ENCODE measurements at regions not wholly inside any gene's neighbourhood (a gene's known extent, or its start where the extent isn't known, plus 50 kb on each side); places are given as distances from the start of the nearest gene placed in this dataset.
"Not testable (repeated sequence)": the region's sequence is repeated elsewhere in the genome, so short reads cannot be mapped to it uniquely, and the experiment has no call there.

DNA sequence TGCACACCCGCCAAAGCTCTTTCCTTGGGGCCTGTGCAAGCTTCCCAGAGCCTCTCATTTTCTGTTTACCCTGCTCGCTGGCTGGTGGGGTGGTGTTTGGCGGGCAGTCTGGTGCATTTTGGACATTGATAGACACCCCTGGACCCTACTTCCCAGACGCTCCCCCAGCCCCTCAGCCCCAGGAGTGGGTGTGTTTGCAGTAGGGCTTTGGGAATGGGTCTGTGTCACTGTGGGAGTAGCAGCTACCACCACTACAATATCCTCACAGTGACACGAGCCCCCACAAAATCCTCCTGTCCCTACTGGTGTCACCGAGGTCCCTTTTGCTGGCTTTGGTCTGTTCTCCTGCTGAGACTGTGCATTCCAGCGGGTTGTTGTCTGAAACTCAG lies 371.3 kb downstream of the TMEM121 start:
- no peak for DNase-seq (ENCODE audit: low spot score)

DNA sequence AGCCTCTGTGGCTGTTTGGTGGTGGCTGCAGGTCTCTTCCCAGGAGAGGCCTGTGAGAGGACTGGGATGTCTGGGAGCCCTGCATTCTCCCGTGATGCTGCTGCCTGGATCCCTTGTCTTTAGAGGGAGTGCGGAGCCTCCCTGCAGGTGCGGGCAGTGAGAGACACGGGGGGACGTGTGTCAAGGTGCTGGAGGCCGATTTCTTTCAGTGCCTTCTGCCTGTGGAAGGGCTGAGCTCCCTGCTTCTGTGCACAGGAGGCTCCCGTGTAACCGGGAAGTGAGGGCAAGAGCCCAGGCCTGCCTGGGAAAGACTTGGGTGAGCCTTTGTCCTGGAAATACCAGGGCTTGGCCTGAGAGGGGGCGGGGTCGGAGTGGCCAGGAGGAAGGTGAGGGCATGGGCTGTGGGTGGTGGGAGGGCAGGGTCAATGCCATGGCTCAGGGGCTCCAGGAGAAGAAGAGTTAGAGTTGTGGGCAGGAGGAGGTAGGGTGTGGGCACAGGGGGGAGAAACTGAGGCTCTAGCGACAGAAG lies 372.2 kb downstream of the TMEM121 start:
- no peak for DNase-seq (ENCODE audit: low spot score)

DNA sequence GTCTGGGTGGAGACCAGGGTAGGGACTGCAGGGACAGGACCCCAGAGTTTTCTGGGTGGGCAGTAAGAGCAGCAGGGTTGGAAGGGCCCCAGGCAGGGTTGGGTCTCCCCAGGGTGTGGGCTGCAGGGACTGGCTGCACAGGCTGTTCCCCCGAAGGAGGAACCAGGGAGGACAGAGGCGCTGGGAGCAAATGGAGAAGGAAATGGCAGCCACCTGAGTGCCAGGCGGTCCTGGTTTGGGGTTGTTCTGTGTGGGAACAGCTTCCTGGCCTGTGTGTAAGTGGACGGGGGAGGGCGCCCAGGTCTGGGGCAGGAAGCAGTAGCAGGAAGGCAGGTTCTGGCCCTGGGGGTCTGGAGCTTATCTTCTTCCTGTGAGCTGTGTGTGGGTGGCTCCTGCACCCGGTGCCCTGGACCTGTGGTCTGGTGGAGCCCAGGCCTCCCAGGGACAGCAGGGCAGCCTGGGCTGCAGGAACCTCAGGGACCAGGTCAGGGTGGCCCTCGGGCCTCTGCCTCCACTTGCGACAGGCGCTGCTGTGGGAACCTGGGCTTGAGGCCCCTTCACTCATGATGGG lies 372.8 kb downstream of the TMEM121 start:
- DNase-seq (ENCODE audit: low spot score) = no peak

- DNase-seq (ENCODE audit: low spot score) = no peak
Measured at GRCh38 chr14:105899657-105900397, 373.4 kb downstream of the TMEM121 start.

- DNase-seq (ENCODE audit: low spot score) = no peak
Measured at GRCh38 chr14:105900398-105901160, 374.2 kb downstream of the TMEM121 start.

DNA sequence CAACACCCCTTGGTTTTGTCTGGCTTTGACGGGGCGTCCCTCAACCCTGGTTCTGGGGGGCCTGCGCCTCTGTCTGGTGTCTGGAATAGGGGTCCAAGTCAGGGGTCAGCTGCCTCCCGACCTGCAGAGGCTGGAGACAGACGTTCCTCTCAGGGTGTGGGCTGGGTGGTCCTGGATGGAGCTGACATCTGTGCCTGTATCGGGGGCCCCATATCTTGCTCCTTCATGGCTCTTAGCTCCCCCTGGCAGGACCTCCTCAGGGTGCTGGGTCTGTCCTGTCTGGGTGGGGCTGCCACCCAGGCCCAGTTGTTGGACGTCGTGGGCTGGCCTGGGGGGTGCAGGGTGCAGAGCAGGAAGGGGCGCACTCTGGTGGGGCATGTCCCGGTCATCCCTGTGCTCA lies 374.8 kb downstream of the TMEM121 start:
- no peak for DNase-seq (ENCODE audit: low spot score)

DNA sequence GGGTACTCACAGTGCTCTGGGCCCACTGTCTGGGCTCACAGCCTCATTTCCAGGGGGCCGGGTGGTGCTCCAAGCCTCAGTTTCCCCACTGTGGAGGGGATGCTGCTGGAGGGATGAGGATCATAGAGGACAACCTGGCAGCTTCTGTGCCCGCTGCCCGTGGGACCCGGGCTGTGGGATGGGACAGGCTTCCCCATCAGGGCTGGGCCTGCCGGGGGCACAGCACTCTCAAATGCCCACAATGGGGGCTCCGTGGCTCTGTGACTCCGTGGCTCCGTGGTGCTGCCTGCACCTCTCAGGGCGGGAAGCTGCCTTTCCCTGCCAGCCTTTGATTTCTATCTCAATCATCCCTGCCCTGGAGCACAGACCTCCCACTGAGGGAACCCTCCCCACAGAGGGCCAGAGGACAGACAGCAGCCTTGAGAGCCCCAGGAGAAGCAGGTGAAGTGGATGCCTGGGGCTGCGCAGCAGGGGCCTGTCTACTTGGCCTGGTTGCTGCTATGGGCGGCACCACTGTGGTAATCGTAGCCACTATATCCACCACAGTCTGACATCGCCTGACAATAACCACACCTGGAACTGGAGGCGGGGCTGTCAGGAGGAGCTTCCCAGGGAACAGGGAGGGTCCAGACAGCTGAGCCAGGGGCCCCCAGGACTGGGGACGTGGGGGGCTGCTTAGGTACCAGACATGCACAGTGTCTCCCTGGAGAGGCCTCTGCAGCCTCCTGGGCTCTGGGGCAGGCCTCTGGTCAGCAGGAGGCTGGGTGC lies 375.9 kb downstream of the TMEM121 start:
- DNase-seq (ENCODE audit: low spot score) = no peak

DNA sequence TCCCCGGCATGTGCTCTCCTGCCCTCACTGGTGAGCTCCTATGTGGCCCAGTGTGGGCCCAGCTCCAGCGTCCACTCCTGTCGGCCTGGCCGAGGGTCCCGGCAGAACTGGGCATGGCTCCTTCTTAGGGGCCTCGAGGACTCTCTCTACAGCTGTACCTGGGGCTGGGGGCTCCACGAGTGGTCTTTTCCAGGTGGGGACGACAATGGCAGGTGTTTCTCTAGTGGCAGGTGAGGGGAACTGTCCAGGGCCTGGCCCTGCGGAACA lies 376.4 kb downstream of the TMEM121 start:
- not testable (repeated sequence) for DNase-seq (ENCODE audit: low spot score)

DNA sequence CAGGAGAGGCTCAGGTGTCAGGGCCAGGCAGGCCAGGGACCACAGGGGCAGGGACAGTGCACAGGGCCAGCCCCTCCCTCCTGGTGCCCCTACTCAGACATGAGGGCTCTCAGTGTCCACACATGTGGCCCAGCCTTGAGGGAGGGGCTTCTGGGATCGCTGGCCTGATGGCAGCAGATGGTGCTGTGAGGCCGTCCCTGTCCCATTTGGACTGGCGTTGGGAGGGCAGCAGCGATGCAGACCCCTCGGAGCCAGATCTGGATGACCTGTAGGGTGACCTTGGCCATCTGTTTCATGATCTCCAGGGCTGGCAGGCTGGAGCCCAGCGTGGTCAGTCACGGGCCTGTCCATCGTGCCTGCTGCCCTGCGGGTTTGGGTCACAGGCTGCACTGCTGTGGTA lies 377.6 kb downstream of the TMEM121 start:
- no peak for DNase-seq (ENCODE audit: low spot score)

- DNase-seq (ENCODE audit: low spot score) = no peak
Measured at GRCh38 chr14:105904379-105904778, 378.0 kb downstream of the TMEM121 start.

- DNase-seq (ENCODE audit: low spot score) = no peak
Measured at GRCh38 chr14:105905456-105905855, 379.1 kb downstream of the TMEM121 start.

DNA sequence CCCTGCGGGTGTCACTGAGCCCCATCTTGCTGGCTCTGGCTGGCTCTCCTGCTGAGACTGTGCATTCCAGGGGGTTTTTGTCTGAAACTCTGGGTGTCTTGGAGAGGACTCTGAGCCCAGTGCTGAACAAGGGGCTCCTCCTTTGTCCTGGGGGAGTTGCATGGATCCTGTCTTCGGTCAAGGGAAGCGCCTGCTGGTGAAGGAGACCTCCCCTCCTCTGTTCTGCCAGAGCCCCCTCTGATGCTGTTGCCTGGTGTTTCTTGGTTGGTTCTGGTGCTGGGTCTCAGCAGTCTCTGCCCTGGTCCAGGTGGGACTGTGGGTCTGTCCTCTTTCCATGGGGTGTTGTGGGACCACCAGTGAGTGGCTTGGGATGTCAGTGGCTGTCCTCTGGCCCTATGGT lies 380.9 kb downstream of the TMEM121 start:
- DNase-seq (ENCODE audit: low spot score) = no peak

- DNase-seq (ENCODE audit: low spot score) = no peak
Measured at GRCh38 chr14:105908006-105908405, 381.6 kb downstream of the TMEM121 start.

GRCh38 chr14:105908481-105908911 lies 382.1 kb downstream of the TMEM121 start:
- DNase-seq (ENCODE audit: low spot score) = no peak

DNA sequence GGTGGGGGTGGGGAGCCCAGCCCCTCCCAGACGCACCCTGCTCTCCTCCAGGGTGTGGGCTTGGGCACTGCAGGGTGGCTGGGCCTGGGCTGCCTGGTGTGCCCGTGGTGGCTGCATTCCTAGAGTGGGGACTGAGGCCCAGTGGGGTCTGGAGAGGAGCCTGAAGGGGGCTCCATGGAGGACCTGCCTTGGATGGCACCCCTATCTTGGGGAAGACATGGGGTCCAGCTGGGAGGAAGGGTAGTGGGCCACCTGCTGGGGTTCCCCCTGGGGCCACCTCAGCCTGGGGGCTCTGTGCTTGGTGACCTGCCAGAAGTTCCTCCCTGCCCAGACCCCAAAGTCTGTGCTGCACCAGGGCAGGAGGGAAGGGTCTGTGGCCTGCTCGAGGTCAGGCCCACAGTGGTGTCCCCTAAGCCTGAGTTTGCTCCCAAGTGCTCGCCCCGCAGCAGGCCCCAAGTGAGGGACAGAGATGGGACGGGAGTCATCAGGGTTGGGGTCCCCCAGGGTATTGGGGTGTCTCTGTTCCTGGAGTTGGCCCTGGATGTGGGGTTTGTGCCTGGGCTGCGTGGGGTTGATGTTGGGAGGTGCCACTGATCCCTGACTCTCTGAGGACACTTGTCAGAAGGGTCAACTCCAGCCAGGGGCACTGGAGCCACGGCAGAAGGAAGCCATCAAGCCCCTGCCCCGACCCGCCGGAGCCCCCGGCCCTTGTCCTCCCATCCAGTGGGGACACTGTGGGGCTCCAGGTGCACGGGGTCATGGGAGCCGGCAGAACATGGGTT lies 382.9 kb downstream of the TMEM121 start:
- no peak for DNase-seq (ENCODE audit: low spot score)

DNA sequence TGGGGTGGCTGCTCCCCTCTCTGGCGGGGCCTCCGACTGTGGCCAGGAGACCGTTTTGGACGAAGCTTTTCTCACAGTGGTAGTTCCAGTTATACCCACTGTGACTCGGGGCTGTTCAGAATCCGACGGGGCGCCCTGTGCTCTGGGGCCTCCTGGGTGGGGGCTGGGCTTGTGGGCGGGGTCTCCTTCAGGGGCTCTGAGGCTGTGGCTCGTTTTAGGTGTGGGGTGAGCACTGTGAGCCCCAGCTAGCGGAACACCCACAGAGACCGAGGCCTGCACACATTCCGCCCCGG lies 383.4 kb downstream of the TMEM121 start:
- DNase-seq (ENCODE audit: low spot score) = not testable (repeated sequence)

DNA sequence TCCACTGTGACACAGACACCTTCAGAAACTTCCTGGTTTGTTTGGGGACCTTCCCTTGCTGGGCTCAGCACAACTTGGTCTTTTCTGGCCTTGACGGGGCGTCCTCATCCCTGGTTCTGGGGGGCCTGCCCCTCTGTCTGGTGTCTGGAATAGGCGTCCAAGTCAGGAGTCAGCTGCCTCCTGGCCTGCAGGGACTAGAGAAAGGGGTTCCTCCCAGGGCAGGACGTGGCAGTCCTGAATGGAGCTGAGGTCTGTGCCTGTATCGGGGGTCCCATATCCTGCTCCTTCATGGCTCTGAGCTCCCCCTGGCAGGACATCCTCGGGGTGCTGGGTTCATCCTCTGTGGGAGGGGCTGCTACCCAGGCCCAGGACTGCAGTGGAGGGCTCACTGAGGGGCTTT lies 384.0 kb downstream of the TMEM121 start:
- DNase-seq (ENCODE audit: low spot score) = no peak

- DNase-seq (ENCODE audit: low spot score) = no peak
Measured at GRCh38 chr14:105911006-105911847, 384.8 kb downstream of the TMEM121 start.

DNA sequence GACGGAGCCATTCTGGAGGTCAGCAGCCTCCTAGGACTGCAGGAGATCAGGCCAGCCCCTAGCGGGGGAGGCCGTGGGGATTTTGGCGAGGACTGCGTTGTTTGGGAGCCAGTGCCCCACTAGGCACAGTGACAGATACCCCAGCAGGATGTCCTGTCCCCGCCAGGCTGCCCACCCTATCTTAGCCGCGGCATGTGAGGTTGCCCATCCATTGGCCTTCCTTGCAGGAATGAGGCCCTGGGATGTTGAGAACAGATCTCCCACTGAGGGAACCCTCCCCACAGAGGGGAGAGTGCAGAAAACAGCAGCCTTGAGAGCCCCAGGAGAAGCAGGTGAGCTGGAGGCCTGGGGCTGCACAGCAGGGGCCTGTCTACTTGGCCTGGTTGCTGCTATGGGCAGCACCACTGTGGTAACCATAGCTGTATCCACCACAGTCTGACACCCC lies 385.5 kb downstream of the TMEM121 start:
- DNase-seq (ENCODE audit: low spot score) = not testable (repeated sequence)

DNA sequence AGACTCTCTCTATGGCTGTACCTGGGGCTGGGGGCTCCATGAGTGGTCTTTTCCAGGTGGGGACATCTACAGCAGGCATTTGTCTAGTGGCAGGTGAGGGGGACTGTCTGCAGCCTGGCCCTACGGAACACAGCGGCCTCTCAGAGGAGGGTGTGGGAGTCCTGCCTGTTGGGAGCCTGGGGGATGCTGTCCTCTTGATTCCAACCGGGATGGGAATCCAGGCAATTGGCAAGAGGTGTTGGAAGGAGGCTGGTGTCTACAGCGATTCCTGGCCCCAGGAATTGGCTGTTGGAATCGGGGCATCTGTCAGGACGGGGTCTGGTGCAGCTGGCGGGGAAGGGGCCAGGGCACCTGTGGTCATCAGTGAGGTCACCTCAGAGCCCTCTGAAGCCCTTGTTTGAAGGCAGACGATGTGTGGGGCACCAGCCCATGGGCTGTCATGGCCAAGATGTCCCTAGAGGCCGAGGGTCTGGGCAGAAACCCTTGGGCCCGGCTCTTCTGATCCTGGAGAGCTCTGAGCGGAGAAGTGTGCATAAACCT lies 386.3 kb downstream of the TMEM121 start:
- no peak for DNase-seq (ENCODE audit: low spot score)

Measured in mesenteric fat pad (tissue), 1 donor.